Vagina (tissue), 2 donors: ENCODE measurements at regions not wholly inside any gene's neighbourhood (a gene's known extent, or its start where the extent isn't known, plus 50 kb on each side); places are given as distances from the start of the nearest gene placed in this dataset.

ENCODE experiments used
- CTCF ChIP-seq, 3 experiments: fragments of 450-650 bp in 2 of 3; fragments of 200-600 bp in 1 of 3; sonication (generic) in 1 of 3; IDR thresholded peaks; one replicate each; pipeline ENCODE4 v1.5.1; 2017 to 2019; ENCODE audit warnings: antibody characterized with exemption in 3 of 3, mild to moderate bottlenecking in 2 of 3, moderate library complexity in 2 of 3
- POLR2A ChIP-seq, 2 donors: fragments of 450-650 bp; IDR thresholded peaks; one replicate each; pipeline ENCODE4 v1.6.1; 2017; ENCODE audit warnings: antibody characterized with exemption in 2 of 2, mild to moderate bottlenecking in 2 of 2, moderate library complexity in 2 of 2
- POLR2AphosphoS5 ChIP-seq, 2 donors: sonication (generic); formaldehyde crosslinking; IDR thresholded peaks; one replicate each; pipeline ENCODE4 v1.9.0; 2017; ENCODE audit warnings: antibody characterized with exemption in 2 of 2, mild to moderate bottlenecking in 2 of 2, low read depth in 1 of 2; ENCODE audit not compliant: insufficient read depth in 1 of 2

GRCh38 chr2:181823405-181823804, 68.1 kb upstream of the ITPRID2 start:
- TF ChIP-seq POLR2A (IDR thresholded peaks at IDR 0.05) = no peak
- TF ChIP-seq CTCF (IDR thresholded peaks at IDR 0.05) = no peak
- no peak for TF ChIP-seq POLR2AphosphoS5 (IDR thresholded peaks at IDR 0.05; ENCODE audit: insufficient read depth in 1 of 2, low read depth in 1 of 2)
